ENCODE measurements at regions not wholly inside any gene's neighbourhood (a gene's known extent, or its start where the extent isn't known, plus 50 kb on each side); places are given as distances from the start of the nearest gene placed in this dataset.
"Not testable (repeated sequence)": the region's sequence is repeated elsewhere in the genome, so short reads cannot be mapped to it uniquely, and the experiment has no call there.

- TF ChIP-seq, protein P1, sequence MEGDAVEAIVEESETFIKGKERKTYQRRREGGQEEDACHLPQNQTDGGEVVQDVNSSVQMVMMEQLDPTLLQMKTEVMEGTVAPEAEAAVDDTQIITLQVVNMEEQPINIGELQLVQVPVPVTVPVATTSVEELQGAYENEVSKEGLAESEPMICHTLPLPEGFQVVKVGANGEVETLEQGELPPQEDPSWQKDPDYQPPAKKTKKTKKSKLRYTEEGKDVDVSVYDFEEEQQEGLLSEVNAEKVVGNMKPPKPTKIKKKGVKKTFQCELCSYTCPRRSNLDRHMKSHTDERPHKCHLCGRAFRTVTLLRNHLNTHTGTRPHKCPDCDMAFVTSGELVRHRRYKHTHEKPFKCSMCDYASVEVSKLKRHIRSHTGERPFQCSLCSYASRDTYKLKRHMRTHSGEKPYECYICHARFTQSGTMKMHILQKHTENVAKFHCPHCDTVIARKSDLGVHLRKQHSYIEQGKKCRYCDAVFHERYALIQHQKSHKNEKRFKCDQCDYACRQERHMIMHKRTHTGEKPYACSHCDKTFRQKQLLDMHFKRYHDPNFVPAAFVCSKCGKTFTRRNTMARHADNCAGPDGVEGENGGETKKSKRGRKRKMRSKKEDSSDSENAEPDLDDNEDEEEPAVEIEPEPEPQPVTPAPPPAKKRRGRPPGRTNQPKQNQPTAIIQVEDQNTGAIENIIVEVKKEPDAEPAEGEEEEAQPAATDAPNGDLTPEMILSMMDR (conservative IDR thresholded peaks at IDR 0.05; ENCODE audit: low read depth, low read length): no peak
- H3K4me3 ChIP-seq (ENCODE audit: low read depth, low read length): no peak overlapping the region
- no peak for DNase-seq (ENCODE audit: low read depth)
These were observed 862.9 kb upstream of the ACVR2A start for GRCh38 chr2:146981921-146982320.

DNA sequence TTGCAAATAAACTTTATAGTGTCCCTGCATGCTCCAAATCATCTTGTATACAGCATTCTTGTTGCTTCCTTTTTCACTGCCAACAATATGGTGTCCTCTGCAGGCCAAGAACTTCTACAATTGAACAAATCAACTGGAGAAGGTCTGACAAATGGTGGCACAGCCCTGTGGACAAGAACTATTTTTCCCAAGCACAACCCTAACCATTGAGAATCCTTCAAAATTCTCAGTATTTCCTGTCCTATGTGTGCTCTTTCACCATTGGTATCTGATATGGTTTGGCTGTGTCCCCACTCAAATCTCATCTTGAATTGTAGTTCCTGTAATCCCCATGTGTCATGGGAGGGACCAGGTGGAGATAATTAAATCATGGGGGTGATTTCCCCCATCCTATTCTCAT, 865.1 kb upstream of the ACVR2A start:
- no peak for DNase-seq (ENCODE audit: low read depth)
- TF ChIP-seq, protein P1 (conservative IDR thresholded peaks at IDR 0.05; ENCODE audit: low read depth, low read length): no peak
- H3K4me3 ChIP-seq (ENCODE audit: low read depth, low read length): no peak overlapping the region

DNA sequence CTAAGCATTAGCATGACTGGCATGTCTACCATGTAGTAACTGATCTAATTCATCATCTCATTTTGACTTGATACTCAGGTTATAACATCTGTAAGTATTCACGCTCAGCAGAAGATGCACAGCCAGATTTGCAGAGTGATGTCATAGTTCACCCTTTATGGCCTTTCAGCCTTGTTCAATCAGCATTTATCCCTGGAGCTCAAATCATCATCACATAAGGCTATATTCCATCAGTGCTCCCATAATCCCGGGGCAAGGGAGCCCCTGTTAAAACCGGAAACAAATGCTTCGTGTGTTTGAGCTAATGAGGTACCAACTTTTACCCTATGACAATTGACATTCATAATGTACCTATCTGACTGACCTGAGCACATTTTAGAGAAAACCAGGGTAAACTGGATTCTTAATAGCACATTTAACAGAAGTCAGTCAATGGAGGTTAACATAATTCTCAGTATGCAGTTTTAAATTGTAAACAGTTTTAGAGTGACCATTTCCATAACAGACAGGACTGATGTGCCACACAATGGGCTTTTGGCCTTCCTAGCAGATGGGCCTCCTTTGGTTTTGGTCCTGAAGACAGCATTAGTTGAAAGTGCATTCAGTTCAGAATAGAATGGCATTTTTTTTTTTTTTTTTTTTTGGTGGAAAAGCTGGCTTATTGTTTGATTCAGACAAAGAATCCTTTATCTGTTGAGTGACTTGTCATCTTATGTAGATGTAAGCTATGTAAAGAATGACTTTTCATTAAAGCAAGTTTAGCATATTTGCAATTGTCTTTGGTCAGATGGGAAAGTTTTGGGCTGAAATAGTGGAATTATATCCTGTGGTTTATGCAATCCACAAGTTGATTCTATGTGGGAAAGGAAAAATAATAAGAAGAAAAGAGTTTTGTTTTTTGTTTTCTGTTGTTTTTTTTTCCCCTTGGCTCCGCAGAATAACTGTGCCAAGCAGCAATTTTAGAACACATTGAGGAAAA, 866.0 kb upstream of the ACVR2A start:
- no peak for DNase-seq (ENCODE audit: low read depth)
- TF ChIP-seq, protein P1 (conservative IDR thresholded peaks at IDR 0.05; ENCODE audit: low read depth, low read length): no peak
- H3K4me3 ChIP-seq (ENCODE audit: low read depth, low read length): no peak overlapping the region

GRCh38 chr2:146970981-146971380, 873.8 kb upstream of the ACVR2A start:
- H3K4me3 ChIP-seq (ENCODE audit: low read depth, low read length); DNase-seq (ENCODE audit: low read depth): not testable (repeated sequence)

DNA sequence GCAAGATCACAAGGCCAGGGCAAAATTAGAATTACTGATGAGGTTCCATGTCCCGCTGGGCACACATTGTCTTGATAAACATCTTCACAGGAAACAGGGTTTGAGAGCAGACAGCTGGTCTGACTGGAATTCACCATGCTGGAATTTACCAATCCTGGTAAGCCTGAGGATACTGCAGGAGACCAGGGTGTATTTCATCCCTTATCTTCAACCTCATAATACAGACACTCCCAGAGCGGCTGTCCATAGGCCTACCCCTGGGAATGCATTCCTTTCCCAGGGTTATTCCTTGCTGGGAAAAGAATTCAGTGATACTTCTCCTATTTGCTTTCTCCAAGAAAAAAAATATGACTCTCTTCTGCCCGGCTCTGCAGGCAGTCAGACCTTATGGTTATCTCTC, 875.1 kb upstream of the ACVR2A start:
- not testable (repeated sequence) for H3K4me3 ChIP-seq (ENCODE audit: low read depth, low read length); DNase-seq (ENCODE audit: low read depth)

DNA sequence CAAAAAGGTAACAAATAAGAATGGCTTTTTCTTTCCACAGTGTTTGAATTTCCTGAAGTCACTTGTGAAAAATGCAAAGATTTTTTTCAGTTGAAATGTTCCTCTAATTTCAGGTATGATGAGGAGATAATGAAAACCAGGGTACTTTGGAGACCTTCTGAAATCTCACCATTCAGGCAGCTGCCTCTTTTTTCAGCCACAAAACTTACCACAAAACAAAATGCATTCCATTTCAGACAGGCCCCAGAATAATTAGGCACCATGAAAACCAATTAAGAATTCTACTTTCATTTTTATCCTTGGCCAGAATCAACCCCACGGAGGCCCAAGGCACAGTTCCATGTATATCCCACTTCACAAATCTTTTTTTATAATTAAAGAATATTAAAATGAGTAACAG, 880.3 kb upstream of the ACVR2A start:
- no peak overlapping the region for H3K4me3 ChIP-seq (ENCODE audit: low read depth, low read length)
- DNase-seq (ENCODE audit: low read depth): no peak
- TF ChIP-seq, protein P1 (conservative IDR thresholded peaks at IDR 0.05; ENCODE audit: low read depth, low read length): no peak

DNA sequence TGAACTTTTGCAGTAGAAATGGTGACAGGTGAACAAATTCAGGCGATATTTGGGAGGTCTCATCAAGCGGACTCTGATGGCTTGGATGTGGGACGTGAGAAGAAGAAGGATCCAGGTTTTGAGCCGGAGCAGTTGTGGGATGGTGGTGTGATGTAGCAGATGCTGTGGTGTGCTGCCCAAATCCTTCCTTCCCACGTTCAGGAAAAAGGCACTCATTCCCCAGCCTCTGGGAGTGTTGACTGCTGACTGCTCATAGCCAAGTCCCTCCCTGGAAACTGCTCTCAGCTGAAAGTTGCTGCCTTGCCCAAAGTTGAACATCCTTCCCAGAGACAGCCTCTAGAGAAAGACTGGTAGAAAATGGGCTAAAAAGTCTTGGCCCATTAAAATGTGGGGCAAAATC, 890.3 kb upstream of the ACVR2A start:
- no peak overlapping the region for H3K4me3 ChIP-seq (ENCODE audit: low read depth, low read length)
- TF ChIP-seq, protein P1 (conservative IDR thresholded peaks at IDR 0.05; ENCODE audit: low read depth, low read length): no peak
- DNase-seq (ENCODE audit: low read depth): no peak

GRCh38 chr2:146952696-146953095, 892.1 kb upstream of the ACVR2A start:
- peak; percentile 32 for DNase-seq (ENCODE audit: low read depth)
- TF ChIP-seq, protein P1 (conservative IDR thresholded peaks at IDR 0.05; ENCODE audit: low read depth, low read length): no peak
- H3K4me3 ChIP-seq (ENCODE audit: low read depth, low read length): no peak overlapping the region
